ENCODE measurements at regions not wholly inside any gene's neighbourhood (a gene's known extent, or its start where the extent isn't known, plus 50 kb on each side); places are given as distances from the start of the nearest gene placed in this dataset.

- H4K20me1 ChIP-seq (ENCODE audit: control insufficient read depth, insufficient read depth, insufficient read length), result no peaks in the 10 kb centered on the region
- no peaks in the 10 kb centered on the region for H3K36me3 Mint-ChIP-seq (ENCODE audit: insufficient read depth in 1 of 3, low read depth in 3 of 3)
These were observed 422.5 kb downstream of the TMEM135 start for GRCh38 chr11:87460279-87460678.

More at GRCh38 chr11:87460279-87460678, 422.5 kb downstream of the TMEM135 start:
- Histone ChIP-seq H3K79me2 (ENCODE audit: insufficient read depth, low read length) (no peaks in the 10 kb centered on the region), H2AFZ (ENCODE audit: low read length) (no peak overlapping the region), H3K79me1 (ENCODE audit: insufficient read depth, low read depth, low read length, poor library complexity, severe bottlenecking) (no peaks in the 10 kb centered on the region), H3K4me2 (ENCODE audit: insufficient read depth, insufficient read length, low read length) (no peak overlapping the region), H2AK5ac (ENCODE audit: insufficient read length, low read length) (no peak overlapping the region), H3K56ac (ENCODE audit: insufficient read length, low read depth, low read length) (no peak overlapping the region), H3K27ac (ENCODE audit: insufficient read length, low read depth, low read length) (no peak overlapping the region), H3K4ac (ENCODE audit: low read depth, low read length) (no peak overlapping the region), H3T11ph (ENCODE audit: low read length) (no peak overlapping the region), H3K14ac (ENCODE audit: insufficient read depth, low read length) (no peak overlapping the region), H2BK120ac (ENCODE audit: low read depth, low read length, poor library complexity, severe bottlenecking) (no peak overlapping the region), H3K18ac (ENCODE audit: insufficient read length, low read depth, low read length) (no peak overlapping the region), H3K23me2 (ENCODE audit: insufficient read length, low read depth, low read length, poor library complexity, severe bottlenecking) (no peaks in the 10 kb centered on the region), H2BK15ac (ENCODE audit: low read depth, low read length) (no peak overlapping the region), H4K5ac (ENCODE audit: insufficient read length, low read depth, low read length) (no peak overlapping the region), H3K4me1 (ENCODE audit: insufficient read depth, low read length) (no peaks in the 10 kb centered on the region), H2BK20ac (ENCODE audit: low read depth, low read length, poor library complexity, severe bottlenecking) (no peak overlapping the region), H3K27me3 (ENCODE audit: insufficient read depth, low read length) (no peaks in the 10 kb centered on the region), H2BK5ac (ENCODE audit: insufficient read length, low read length) (no peak overlapping the region), H4K91ac (ENCODE audit: insufficient read length, low read depth, low read length) (no peak overlapping the region), H2BK12ac (ENCODE audit: insufficient read length, low read depth, low read length) (no peak overlapping the region), H4K8ac (replicated peaks; ENCODE audit: insufficient read length, low read depth, low read length) (no peak overlapping the region), H3K9me3 (ENCODE audit: control insufficient read depth, low read depth, low read length) (no peaks in the 10 kb centered on the region), H3K9ac (ENCODE audit: extremely low read depth, insufficient read length, low read length) (no peak overlapping the region), H3K23ac (ENCODE audit: insufficient read length, low read depth, low read length) (no peak overlapping the region)
- H3K27ac Mint-ChIP-seq, result no peak overlapping the region
- no peak overlapping the region for H3K4me3 Mint-ChIP-seq
- TF ChIP-seq, protein P1, sequence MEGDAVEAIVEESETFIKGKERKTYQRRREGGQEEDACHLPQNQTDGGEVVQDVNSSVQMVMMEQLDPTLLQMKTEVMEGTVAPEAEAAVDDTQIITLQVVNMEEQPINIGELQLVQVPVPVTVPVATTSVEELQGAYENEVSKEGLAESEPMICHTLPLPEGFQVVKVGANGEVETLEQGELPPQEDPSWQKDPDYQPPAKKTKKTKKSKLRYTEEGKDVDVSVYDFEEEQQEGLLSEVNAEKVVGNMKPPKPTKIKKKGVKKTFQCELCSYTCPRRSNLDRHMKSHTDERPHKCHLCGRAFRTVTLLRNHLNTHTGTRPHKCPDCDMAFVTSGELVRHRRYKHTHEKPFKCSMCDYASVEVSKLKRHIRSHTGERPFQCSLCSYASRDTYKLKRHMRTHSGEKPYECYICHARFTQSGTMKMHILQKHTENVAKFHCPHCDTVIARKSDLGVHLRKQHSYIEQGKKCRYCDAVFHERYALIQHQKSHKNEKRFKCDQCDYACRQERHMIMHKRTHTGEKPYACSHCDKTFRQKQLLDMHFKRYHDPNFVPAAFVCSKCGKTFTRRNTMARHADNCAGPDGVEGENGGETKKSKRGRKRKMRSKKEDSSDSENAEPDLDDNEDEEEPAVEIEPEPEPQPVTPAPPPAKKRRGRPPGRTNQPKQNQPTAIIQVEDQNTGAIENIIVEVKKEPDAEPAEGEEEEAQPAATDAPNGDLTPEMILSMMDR (conservative IDR thresholded peaks at IDR 0.05), result no peak
- no peaks in the 10 kb centered on the region for H3K27me3 Mint-ChIP-seq (ENCODE audit: low read depth)
- no CpG with 5 or more reads among the region's 1 CpG for whole genome bisulfite sequencing (ENCODE audit: extremely low coverage, insufficient read length, low lambda C conversion rate)
- H3K9me3 Mint-ChIP-seq, result no peaks in the 10 kb centered on the region; a peak in 1 of 5 replicates
- peaks cover 0 to 4% of the 10 kb centered on the region in 2 experiments; a peak in 1 of 4 replicates for H3K4me1 Mint-ChIP-seq
- no peak for DNase-seq

All from H9 (cell line).